Fibroblast of mammary gland (primary cell): ENCODE measurements at regions not wholly inside any gene's neighbourhood (a gene's known extent, or its start where the extent isn't known, plus 50 kb on each side); places are given as distances from the start of the nearest gene placed in this dataset.

Experiments
- DNase-seq: peaks from one replicate; pipeline ENCODE4 v3.0.0-alpha.2; 2010; ENCODE audit warnings: low read depth
- H3K4me3 ChIP-seq: 2 replicates; pipeline ENCODE4 v1.5.1; 2011; ENCODE audit warnings: low read depth, mild to moderate bottlenecking, low read length, moderate library complexity; ENCODE audit not compliant: control insufficient read depth
- CTCF ChIP-seq: conservative IDR thresholded peaks from 2 replicates; pipeline ENCODE4 v1.5.1; 2011; ENCODE audit warnings: low read depth, low read length, inconsistent platforms; ENCODE audit not compliant: control insufficient read depth, insufficient read depth

GRCh38 chr4:89545315-89545714 is 237.7 kb upstream of the GPRIN3 start:
- no peak for DNase-seq
- H3K4me3 ChIP-seq = no peak overlapping the region
- no peak for TF ChIP-seq CTCF

DNA sequence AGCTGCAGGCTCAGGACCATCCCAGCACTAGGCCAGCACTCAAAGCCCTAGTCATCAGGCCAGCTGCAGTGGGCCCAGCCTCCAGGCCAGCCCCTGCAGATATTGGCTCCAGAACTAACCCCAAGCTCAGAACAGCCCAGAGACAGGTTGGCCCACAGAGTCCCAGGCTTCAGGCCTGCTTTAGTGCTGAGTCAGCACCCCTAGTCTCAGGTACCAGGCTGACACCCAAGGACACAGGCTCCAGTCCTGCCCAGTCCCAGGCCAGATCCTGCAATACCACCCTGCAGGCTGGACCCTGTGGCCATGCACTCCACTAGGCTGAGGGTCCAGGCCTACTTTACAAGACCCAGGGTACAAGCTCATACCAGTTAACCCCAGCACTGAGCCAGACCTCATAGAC is 234.4 kb upstream of the GPRIN3 start:
- H3K4me3 ChIP-seq = no peak overlapping the region
- no peak for DNase-seq
- no peak for TF ChIP-seq CTCF

DNA sequence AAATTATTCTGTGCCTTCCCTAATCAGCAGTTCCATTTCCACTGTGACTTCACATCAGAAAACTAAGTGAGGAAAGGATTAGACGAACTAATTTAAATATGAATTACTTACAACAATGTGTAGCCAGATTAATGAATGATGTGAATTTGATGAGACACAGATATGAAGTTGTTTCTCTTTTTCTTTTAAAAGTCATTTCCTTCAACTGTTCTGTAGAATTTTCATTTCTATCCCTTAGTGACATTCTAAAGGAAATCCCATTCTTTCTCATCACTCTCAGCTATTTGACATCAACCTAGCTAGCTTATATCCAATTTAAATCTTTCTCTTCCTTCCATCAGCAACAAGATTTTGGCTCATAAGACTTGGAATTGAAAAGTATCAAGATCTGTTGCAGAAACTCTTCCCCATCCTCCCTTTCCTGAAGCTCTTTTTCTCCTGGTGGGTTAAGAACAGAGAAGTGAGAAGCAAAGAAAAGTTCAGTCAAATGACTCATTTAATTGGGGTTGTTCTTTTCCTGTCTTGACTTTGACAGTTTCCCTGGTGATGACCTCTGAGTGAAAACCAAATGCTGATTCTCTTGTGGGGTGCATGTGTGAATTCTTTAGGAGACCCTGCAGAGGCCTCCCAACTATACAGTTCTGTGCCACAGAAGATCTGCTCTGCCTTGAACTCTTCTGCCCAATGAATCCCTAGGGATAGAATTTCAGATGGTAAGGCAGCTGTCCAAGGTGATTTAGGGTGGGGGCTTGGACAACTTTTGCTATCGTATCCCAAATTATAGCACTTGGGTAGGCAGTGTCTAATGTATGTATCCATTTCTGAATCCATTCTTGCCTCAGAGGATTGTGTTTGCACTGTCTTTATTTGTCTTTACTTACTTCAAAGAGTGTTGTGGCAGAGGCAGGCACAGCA is 232.5 kb upstream of the GPRIN3 start:
- DNase-seq = peak; percentile 45
- H3K4me3 ChIP-seq = no peak overlapping the region
- TF ChIP-seq CTCF = no peak

DNA sequence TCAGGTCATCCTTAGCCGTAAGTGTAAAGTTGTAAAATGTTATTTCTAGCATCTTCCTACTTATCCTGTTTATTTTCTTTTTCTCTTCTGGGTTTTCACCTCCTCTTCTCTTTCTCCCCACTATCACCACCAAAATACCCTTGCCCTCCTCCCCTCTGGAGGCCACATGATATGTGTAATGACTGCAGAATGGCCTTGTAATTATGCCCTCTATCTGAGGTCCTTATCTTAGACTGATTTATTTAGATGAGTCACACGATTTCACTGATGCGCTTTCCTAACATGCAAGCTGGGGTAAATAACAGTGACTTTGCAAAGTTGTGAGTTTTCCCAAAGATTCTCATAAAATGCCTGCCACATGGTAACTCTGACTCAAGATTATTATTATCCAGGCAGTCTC is 231.8 kb upstream of the GPRIN3 start:
- TF ChIP-seq CTCF = no peak
- H3K4me3 ChIP-seq = no peak overlapping the region
- DNase-seq = peak; percentile 90

- DNase-seq = no peak
- no peak for TF ChIP-seq CTCF
Observed at GRCh38 chr4:89538886-89539285, 231.3 kb upstream of the GPRIN3 start.

DNA sequence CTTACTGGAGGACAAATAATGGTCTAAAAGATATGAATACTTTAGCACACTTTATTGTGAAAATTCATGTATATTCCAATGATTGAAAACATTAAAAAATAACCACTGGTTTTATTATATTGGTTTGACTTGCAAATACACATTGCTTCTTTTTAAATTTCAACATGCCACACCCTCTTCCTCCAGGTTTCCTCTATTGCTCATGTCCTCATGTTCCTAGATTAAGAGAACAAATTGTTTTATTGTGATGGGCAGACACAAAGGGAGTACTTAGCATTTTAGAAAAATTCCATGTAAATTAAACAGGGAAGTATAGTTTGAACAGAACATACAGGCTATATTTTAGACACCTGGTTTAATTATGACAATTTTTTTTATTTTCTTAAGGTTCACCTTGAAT is 230.6 kb upstream of the GPRIN3 start:
- DNase-seq = no peak
- TF ChIP-seq CTCF = no peak
- no peak overlapping the region for H3K4me3 ChIP-seq

More at GRCh38 chr4:89538886-89539285, 231.3 kb upstream of the GPRIN3 start:
- H3K4me3 ChIP-seq = no peak overlapping the region
